CD4-positive, CD25-positive, alpha-beta regulatory T cell (primary cell): ENCODE measurements at regions not wholly inside any gene's neighbourhood (a gene's known extent, or its start where the extent isn't known, plus 50 kb on each side); places are given as distances from the start of the nearest gene placed in this dataset.

ENCODE experiments used
- ATAC-seq, 2 donors: fragments of 150-1000 bp; cut with Tn5 transposase; one replicate each; pipeline ENCODE4 v1.10.0; 2021; ENCODE audit warnings: low read depth in 2 of 2, moderate number of reproducible peaks in 2 of 2, moderate library complexity in 1 of 2
- DNase-seq, 3 donors: peaks; one replicate each; pipeline versions ENCODE4 v3.0.0 to v3.0.0-alpha.2; 2012 to 2022; ENCODE audit warnings: mixed read lengths in 1 of 3
- H3K27ac ChIP-seq: one replicate; pipeline ENCODE4 v1.7.0; 2013; ENCODE audit warnings: mild to moderate bottlenecking, low read length; ENCODE audit not compliant: insufficient read depth, poor library complexity, severe bottlenecking
- H3K27me3 ChIP-seq: one replicate; pipeline ENCODE4 v1.7.0; 2013; ENCODE audit warnings: low read length; ENCODE audit not compliant: control insufficient read depth, insufficient read depth
- H3K36me3 ChIP-seq: one replicate; pipeline ENCODE4 v1.7.0; 2013; ENCODE audit warnings: mild to moderate bottlenecking, low read length, moderate library complexity; ENCODE audit not compliant: control insufficient read depth, insufficient read depth
- H3K4me1 ChIP-seq: 2 replicates; pipeline ENCODE4 v1.7.0; 2013; ENCODE audit warnings: mild to moderate bottlenecking, low read length; ENCODE audit not compliant: insufficient read depth, control insufficient read depth, poor library complexity, severe bottlenecking
- H3K4me3 ChIP-seq: one replicate; pipeline ENCODE4 v1.7.0; 2013; ENCODE audit warnings: low read depth, mild to moderate bottlenecking, low read length, moderate library complexity
- H3K9me3 ChIP-seq, 2 experiments: 1 replicate in 1 of 2; 2 replicates in 1 of 2; pipeline ENCODE4 v1.7.0; 2013; ENCODE audit warnings: low read length in 2 of 2, mild to moderate bottlenecking in 1 of 2, moderate library complexity in 1 of 2; ENCODE audit not compliant: control insufficient read depth in 2 of 2
- H3K27ac Mint-ChIP-seq, 3 donors: one replicate each; pipeline ENCODE4 v1.8.0; 2020 to 2022; ENCODE audit warnings: mild to moderate bottlenecking in 3 of 3, mixed read lengths in 3 of 3, moderate library complexity in 2 of 3
- H3K27me3 Mint-ChIP-seq: one replicate; pipeline ENCODE4 v1.8.0; 2022; ENCODE audit warnings: mild to moderate bottlenecking, mixed read lengths
- H3K36me3 Mint-ChIP-seq: one replicate; pipeline ENCODE4 v1.8.0; 2020; ENCODE audit warnings: mixed read lengths
- H3K4me1 Mint-ChIP-seq, 4 donors: one replicate each; pipeline ENCODE4 v1.8.0; 2020 to 2022; ENCODE audit warnings: mixed read lengths in 4 of 4, mild to moderate bottlenecking in 1 of 4
- H3K4me3 Mint-ChIP-seq, 4 donors: one replicate each; pipeline ENCODE4 v1.8.0; 2020 to 2022; ENCODE audit warnings: mild to moderate bottlenecking in 4 of 4, mixed read lengths in 4 of 4, moderate library complexity in 3 of 4
- H3K9me3 Mint-ChIP-seq, 7 donors: one replicate each; pipeline ENCODE4 v1.8.0; 2020 to 2022; ENCODE audit warnings: mixed read lengths in 7 of 7, mild to moderate bottlenecking in 3 of 7, moderate library complexity in 2 of 7

DNA sequence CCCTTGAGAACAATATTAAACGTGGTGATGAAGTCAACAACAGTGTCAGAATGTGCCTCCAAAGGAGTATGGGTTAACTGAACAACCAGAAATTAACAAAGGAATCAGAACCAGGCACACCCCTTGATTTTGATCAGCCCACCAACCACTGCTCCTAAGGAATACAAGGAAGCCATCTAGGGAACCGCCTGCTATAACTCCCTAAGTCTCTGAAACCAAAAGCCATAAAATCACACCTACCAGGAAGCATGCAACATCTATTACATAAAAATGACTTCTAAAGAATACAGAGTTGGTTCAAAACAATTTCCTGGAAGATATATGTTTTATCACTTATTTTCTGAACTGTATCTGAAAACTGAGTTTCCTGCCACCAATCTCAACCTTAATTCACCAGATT, 360.0 kb downstream of the EPHA4 start:
- Histone ChIP-seq H3K4me1 (no peaks in the 10 kb centered on the region), H3K27ac (no peak overlapping the region), H3K4me3 (no peak overlapping the region), H3K9me3 (no peaks in the 10 kb centered on the region), H3K27me3 (no peaks in the 10 kb centered on the region), H3K36me3 (no peaks in the 10 kb centered on the region)
- H3K4me1 Mint-ChIP-seq = no peaks in the 10 kb centered on the region
- DNase-seq (no peak), ATAC-seq (no peak)
- no peaks in the 10 kb centered on the region for H3K9me3 Mint-ChIP-seq
- H3K27me3 Mint-ChIP-seq = no peaks in the 10 kb centered on the region
- no peaks in the 10 kb centered on the region for H3K36me3 Mint-ChIP-seq
- H3K27ac Mint-ChIP-seq = no peak overlapping the region
- H3K4me3 Mint-ChIP-seq = no peak overlapping the region

GRCh38 chr2:221215487-221215886, 356.6 kb downstream of the EPHA4 start:
- no peak overlapping the region for H3K4me3 Mint-ChIP-seq
- DNase-seq = no peak
- H3K27me3 ChIP-seq = no peaks in the 10 kb centered on the region
- H3K27ac ChIP-seq = no peak overlapping the region
- no peaks in the 10 kb centered on the region for H3K4me1 ChIP-seq
- peaks cover 4% of the 10 kb centered on the region for H3K27me3 Mint-ChIP-seq
- no peaks in the 10 kb centered on the region for H3K36me3 ChIP-seq
- H3K4me3 ChIP-seq = no peak overlapping the region
- peaks cover 0 to 4% (median 0%) of the 10 kb centered on the region in 7 donors for H3K9me3 Mint-ChIP-seq
- no peaks in the 10 kb centered on the region for H3K36me3 Mint-ChIP-seq
- H3K9me3 ChIP-seq = no peaks in the 10 kb centered on the region
- H3K27ac Mint-ChIP-seq = no peak overlapping the region
- no peaks in the 10 kb centered on the region for H3K4me1 Mint-ChIP-seq
- ATAC-seq = no peak

- no peak overlapping the region for H3K27ac ChIP-seq
- Mint-ChIP-seq H3K9me3 (peaks cover 0 to 4% (median 0%) of the 10 kb centered on the region in 7 donors), H3K4me3 (no peak overlapping the region), H3K36me3 (no peaks in the 10 kb centered on the region), H3K4me1 (no peaks in the 10 kb centered on the region), H3K27ac (no peak overlapping the region), H3K27me3 (peaks cover 4% of the 10 kb centered on the region)
- no peaks in the 10 kb centered on the region for H3K36me3 ChIP-seq
- no peak for DNase-seq
- no peak for ATAC-seq
- no peaks in the 10 kb centered on the region for H3K27me3 ChIP-seq
- no peak overlapping the region for H3K4me3 ChIP-seq
- no peaks in the 10 kb centered on the region for H3K4me1 ChIP-seq
- no peaks in the 10 kb centered on the region for H3K9me3 ChIP-seq
These were observed 355.5 kb downstream of the EPHA4 start for GRCh38 chr2:221216636-221217035.

GRCh38 chr2:221225752-221226151, 346.4 kb downstream of the EPHA4 start:
- H3K27me3 ChIP-seq = no peaks in the 10 kb centered on the region
- H3K9me3 ChIP-seq = no peaks in the 10 kb centered on the region
- no peak overlapping the region for H3K27ac ChIP-seq
- Mint-ChIP-seq H3K4me3 (no peak overlapping the region), H3K36me3 (no peaks in the 10 kb centered on the region), H3K27ac (no peak overlapping the region), H3K27me3 (no peaks in the 10 kb centered on the region), H3K9me3 (peaks cover 0 to 3% (median 0%) of the 10 kb centered on the region in 7 donors), H3K4me1 (no peaks in the 10 kb centered on the region)
- no peak for ATAC-seq
- H3K4me1 ChIP-seq = no peaks in the 10 kb centered on the region
- no peak overlapping the region for H3K4me3 ChIP-seq
- no peaks in the 10 kb centered on the region for H3K36me3 ChIP-seq
- DNase-seq = no peak

DNA sequence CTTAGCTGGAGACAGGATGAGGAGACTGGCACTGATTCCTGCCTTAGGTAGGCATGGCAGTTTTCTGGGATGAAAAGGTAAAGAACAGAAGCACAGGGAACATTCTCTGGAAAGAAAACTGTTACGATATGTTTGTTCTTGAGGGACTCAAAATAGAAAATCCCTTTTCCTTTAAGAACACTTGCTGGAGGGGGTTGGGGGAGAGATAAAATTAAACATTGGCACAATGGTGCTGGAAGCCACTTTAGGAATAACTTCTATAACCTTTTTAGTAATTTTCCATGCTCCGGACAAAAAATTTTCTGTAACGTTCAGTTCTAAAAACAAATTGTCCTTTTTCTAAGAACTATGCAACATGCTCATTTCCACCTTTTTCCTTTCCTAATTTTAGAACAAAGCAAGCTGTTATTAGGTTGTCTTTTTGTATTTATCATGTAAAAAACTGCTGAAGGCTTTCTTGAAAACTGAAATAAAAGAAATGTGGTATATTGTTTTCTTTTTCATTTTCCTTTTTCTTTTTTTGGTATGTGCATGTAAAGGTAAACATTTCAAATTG, 343.8 kb downstream of the EPHA4 start:
- no peaks in the 10 kb centered on the region for H3K9me3 ChIP-seq
- H3K9me3 Mint-ChIP-seq = peaks cover 0 to 3% (median 0%) of the 10 kb centered on the region in 7 donors
- no peaks in the 10 kb centered on the region for H3K27me3 ChIP-seq
- no peaks in the 10 kb centered on the region for H3K27me3 Mint-ChIP-seq
- no peaks in the 10 kb centered on the region for H3K36me3 Mint-ChIP-seq
- no peak overlapping the region for H3K27ac Mint-ChIP-seq
- no peaks in the 10 kb centered on the region for H3K4me1 Mint-ChIP-seq
- no peaks in the 10 kb centered on the region for H3K36me3 ChIP-seq
- H3K27ac ChIP-seq = no peak overlapping the region
- no peak for ATAC-seq
- H3K4me3 ChIP-seq = no peak overlapping the region
- no peak for DNase-seq
- no peaks in the 10 kb centered on the region for H3K4me1 ChIP-seq
- no peak overlapping the region for H3K4me3 Mint-ChIP-seq

GRCh38 chr2:221229099-221229498, 343.0 kb downstream of the EPHA4 start:
- Histone ChIP-seq H3K4me3 (no peak overlapping the region), H3K4me1 (no peaks in the 10 kb centered on the region), H3K27ac (no peak overlapping the region), H3K36me3 (no peaks in the 10 kb centered on the region), H3K27me3 (no peaks in the 10 kb centered on the region), H3K9me3 (no peaks in the 10 kb centered on the region)
- Mint-ChIP-seq H3K36me3 (no peaks in the 10 kb centered on the region), H3K27ac (no peak overlapping the region), H3K4me1 (no peaks in the 10 kb centered on the region), H3K27me3 (no peaks in the 10 kb centered on the region), H3K9me3 (peaks cover 0 to 3% (median 0%) of the 10 kb centered on the region in 7 donors), H3K4me3 (no peak overlapping the region)
- DNase-seq (no peak), ATAC-seq (no peak)

DNA sequence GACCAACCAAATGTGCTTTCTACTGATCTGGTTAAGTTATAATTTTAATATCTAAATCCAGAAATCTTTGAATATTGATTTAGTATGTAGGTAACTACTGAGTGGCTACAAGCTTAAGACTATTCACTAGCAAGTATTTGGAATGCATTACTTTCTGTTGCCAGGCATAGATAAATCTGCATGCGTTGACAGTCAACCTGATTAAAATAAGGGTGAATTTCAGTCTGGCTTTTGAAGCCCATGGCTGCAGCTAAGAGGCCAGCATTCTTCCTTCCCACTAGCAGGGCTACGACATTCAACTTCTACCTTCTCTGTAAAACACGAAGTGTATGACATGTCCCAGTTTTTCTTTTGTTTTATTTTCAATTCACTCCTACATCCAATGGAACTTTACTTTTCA, 340.6 kb downstream of the EPHA4 start:
- no peaks in the 10 kb centered on the region for H3K27me3 Mint-ChIP-seq
- H3K36me3 ChIP-seq = no peaks in the 10 kb centered on the region
- H3K4me3 Mint-ChIP-seq = no peak overlapping the region
- H3K9me3 Mint-ChIP-seq = no peaks in the 10 kb centered on the region
- ATAC-seq = no peak
- no peaks in the 10 kb centered on the region for H3K4me1 Mint-ChIP-seq
- no peak overlapping the region for H3K4me3 ChIP-seq
- DNase-seq = no peak
- no peaks in the 10 kb centered on the region for H3K9me3 ChIP-seq
- H3K27ac ChIP-seq = no peak overlapping the region
- no peaks in the 10 kb centered on the region for H3K36me3 Mint-ChIP-seq
- H3K27ac Mint-ChIP-seq = no peak overlapping the region
- no peaks in the 10 kb centered on the region for H3K27me3 ChIP-seq
- H3K4me1 ChIP-seq = no peaks in the 10 kb centered on the region

DNA sequence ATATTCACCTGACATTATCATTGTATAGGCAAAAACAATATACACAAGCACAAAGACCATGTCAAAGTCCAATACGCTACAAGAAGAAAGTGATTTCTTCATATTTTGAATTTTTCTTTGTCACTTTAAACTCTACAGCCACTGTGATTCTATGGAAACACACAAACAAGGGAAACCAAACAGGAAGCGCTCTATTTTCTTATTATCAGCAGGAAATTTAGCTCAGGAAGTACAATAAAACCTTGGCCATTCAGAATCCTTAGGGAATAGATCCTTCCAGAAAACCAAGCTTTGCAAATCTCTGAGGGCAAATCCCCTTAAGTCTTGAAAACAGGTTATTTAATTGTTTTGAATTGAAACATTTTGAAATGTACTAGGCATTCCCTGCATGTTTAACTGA, 336.2 kb downstream of the EPHA4 start:
- no peaks in the 10 kb centered on the region for H3K4me1 ChIP-seq
- Mint-ChIP-seq H3K36me3 (no peaks in the 10 kb centered on the region), H3K27ac (no peak overlapping the region), H3K4me1 (no peaks in the 10 kb centered on the region), H3K27me3 (no peaks in the 10 kb centered on the region), H3K9me3 (peaks cover 0 to 1% (median 0%) of the 10 kb centered on the region in 7 donors), H3K4me3 (no peak overlapping the region)
- no peaks in the 10 kb centered on the region for H3K27me3 ChIP-seq
- H3K9me3 ChIP-seq = no peaks in the 10 kb centered on the region
- no peak for DNase-seq
- no peak overlapping the region for H3K27ac ChIP-seq
- no peak overlapping the region for H3K4me3 ChIP-seq
- no peaks in the 10 kb centered on the region for H3K36me3 ChIP-seq
- no peak for ATAC-seq
